Right atrium auricular region (tissue), 2 donors: ENCODE measurements at regions not wholly inside any gene's neighbourhood (a gene's known extent, or its start where the extent isn't known, plus 50 kb on each side); places are given as distances from the start of the nearest gene placed in this dataset.

Experiments used
- DNase-seq: peaks from one replicate; pipeline ENCODE4 v3.0.0-alpha.2; 2019; ENCODE audit warnings: low spot score
- H3K27ac ChIP-seq, 2 donors: fragments of 200-600 bp; sonication (generic); 1 replicate in 1 of 2; 2 replicates in 1 of 2; pipeline ENCODE4 v1.5.1; 2016 to 2019
- H3K27me3 ChIP-seq, 2 donors: fragments of 200-600 bp; sonication (generic); one replicate each; pipeline versions ENCODE4 v1.5.1 to v1.6.0; 2017 to 2019
- H3K36me3 ChIP-seq: fragments of 200-600 bp; sonication (generic); one replicate; pipeline ENCODE4 v1.5.1; 2016
- H3K4me1 ChIP-seq, 2 donors: fragments of 200-600 bp; sonication (generic); one replicate each; pipeline versions ENCODE4 v1.5.1 to v1.6.0; 2017 to 2019
- H3K4me3 ChIP-seq, 2 donors: fragments of 200-600 bp; sonication (generic); 1 replicate in 1 of 2; 2 replicates in 1 of 2; pipeline ENCODE4 v1.5.1; 2017 to 2019; ENCODE audit warnings: mild to moderate bottlenecking in 1 of 2, moderate library complexity in 1 of 2
- H3K9me3 ChIP-seq, 2 donors: fragments of 200-600 bp; sonication (generic); one replicate each; pipeline ENCODE4 v1.5.1; 2019
- CTCF ChIP-seq, 2 donors: fragments of 200-600 bp; sonication (generic); IDR thresholded peaks; one replicate each; pipeline ENCODE4 v1.5.1; 2019; ENCODE audit warnings: antibody characterized with exemption in 2 of 2

- no peak for DNase-seq
- H3K27me3 ChIP-seq: no peaks in the 10 kb centered on the region
- no peak overlapping the region for H3K4me3 ChIP-seq
- TF ChIP-seq CTCF (IDR thresholded peaks at IDR 0.05): no peak
- H3K4me1 ChIP-seq: no peaks in the 10 kb centered on the region
- peaks cover 3 to 6% of the 10 kb centered on the region in 2 donors for H3K9me3 ChIP-seq
- no peak overlapping the region for H3K27ac ChIP-seq
- H3K36me3 ChIP-seq: no peaks in the 10 kb centered on the region
These were observed 283.1 kb downstream of the SP3 start for GRCh38 chr2:173681881-173682650.

GRCh38 chr2:173684896-173685459 is 280.2 kb downstream of the SP3 start:
- Histone ChIP-seq H3K27me3 (no peaks in the 10 kb centered on the region), H3K27ac (no peak overlapping the region), H3K4me1 (no peaks in the 10 kb centered on the region), H3K36me3 (no peaks in the 10 kb centered on the region), H3K4me3 (no peak overlapping the region), H3K9me3 (peaks cover 3 to 6% of the 10 kb centered on the region in 2 donors)
- DNase-seq: no peak
- TF ChIP-seq CTCF (IDR thresholded peaks at IDR 0.05): no peak

- TF ChIP-seq CTCF (IDR thresholded peaks at IDR 0.05): no peak
- DNase-seq: no peak
- H3K27ac ChIP-seq: no peak overlapping the region
- no peaks in the 10 kb centered on the region for H3K27me3 ChIP-seq
- no peak overlapping the region for H3K4me3 ChIP-seq
- H3K4me1 ChIP-seq: no peaks in the 10 kb centered on the region
- H3K9me3 ChIP-seq: no peaks in the 10 kb centered on the region
- no peaks in the 10 kb centered on the region for H3K36me3 ChIP-seq
These were observed 274.8 kb downstream of the SP3 start for GRCh38 chr2:173690349-173690748.

GRCh38 chr2:173692068-173692467 is 273.1 kb downstream of the SP3 start:
- no peak for TF ChIP-seq CTCF (IDR thresholded peaks at IDR 0.05)
- Histone ChIP-seq H3K36me3 (no peaks in the 10 kb centered on the region), H3K4me1 (no peaks in the 10 kb centered on the region), H3K27ac (no peak overlapping the region), H3K27me3 (no peaks in the 10 kb centered on the region), H3K9me3 (no peaks in the 10 kb centered on the region), H3K4me3 (no peak overlapping the region)
- no peak for DNase-seq

GRCh38 chr2:173693044-173693589 is 272.1 kb downstream of the SP3 start:
- H3K4me1 ChIP-seq: no peaks in the 10 kb centered on the region
- TF ChIP-seq CTCF (IDR thresholded peaks at IDR 0.05): no peak
- H3K27me3 ChIP-seq: no peaks in the 10 kb centered on the region
- H3K27ac ChIP-seq: no peak overlapping the region
- no peak overlapping the region for H3K4me3 ChIP-seq
- H3K36me3 ChIP-seq: no peaks in the 10 kb centered on the region
- no peak for DNase-seq
- H3K9me3 ChIP-seq: no peaks in the 10 kb centered on the region
